ENCODE measurements at regions not wholly inside any gene's neighbourhood (a gene's known extent, or its start where the extent isn't known, plus 50 kb on each side); places are given as distances from the start of the nearest gene placed in this dataset.

DNA sequence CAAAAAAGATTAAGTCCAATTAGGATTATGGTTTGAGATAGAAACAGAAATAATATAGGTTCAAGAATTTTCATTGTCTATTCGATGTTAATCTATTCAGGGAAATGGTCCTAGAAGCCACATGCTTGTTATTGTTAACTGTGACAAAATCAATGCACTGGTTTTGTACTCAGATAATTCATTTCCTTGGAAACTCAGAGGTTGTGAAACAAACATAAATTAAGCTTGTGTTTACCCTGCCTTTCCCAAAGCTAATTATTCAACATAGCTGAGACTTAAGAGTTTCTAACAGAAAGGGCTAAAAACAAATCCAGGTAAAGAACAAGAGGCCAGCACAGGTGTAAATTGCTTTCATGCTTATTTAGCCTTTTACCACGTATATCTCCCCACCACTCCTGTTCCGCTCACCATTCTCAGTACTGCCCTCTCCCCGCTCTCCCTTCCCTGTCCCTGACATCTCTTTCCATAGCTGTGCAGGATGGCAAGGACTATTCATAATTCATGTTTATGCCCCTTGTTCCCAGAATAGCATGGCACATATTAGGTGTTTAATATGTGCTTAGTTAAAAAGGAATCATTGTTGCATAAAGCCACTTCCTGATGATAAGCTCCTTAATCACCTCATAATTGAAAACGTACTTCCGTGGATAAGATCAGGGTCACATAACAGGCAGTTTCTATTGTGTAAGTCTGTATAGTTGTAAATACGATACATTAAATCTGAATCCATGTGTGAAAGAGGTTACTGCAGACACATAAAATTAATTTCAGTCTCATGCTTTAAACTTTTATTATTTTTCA lies 131.8 kb upstream of the USP15 start:
- no peak for TF ChIP-seq POLR2A (IDR thresholded peaks at IDR 0.05)
- no peak for TF ChIP-seq CTCF (IDR thresholded peaks at IDR 0.05)
